C1 segment of cervical spinal cord (tissue), 14 donors: ENCODE measurements at regions not wholly inside any gene's neighbourhood (a gene's known extent, or its start where the extent isn't known, plus 50 kb on each side); places are given as distances from the start of the nearest gene placed in this dataset.
"Not testable (repeated sequence)": the region's sequence is repeated elsewhere in the genome, so short reads cannot be mapped to it uniquely, and the experiment has no call there.

Source experiments
- DNase-seq, 14 donors: peaks; one replicate each; lab custom pipeline; 2025; lab: John Stamatoyannopoulos, UW

DNA sequence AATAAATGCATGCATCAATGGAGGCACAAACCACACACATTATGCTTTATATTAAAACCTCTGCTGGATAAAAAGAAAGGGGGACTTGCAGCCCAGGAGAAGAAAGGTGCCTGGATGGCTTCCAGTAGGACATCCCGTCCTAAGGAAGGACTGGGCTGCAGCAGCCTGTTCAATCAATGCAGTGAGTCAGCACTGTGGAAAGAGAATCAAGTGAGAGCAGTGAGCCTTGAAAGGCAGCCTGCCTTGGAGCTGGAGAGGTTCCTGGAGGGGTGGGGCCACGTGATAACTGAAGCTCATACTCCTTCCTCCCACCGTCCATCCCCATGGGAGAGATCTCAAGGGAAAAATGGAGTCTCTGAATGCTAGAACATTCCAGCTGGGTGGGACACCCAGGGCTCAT, 501.2 kb downstream of the ADRA2A start:
- DNase-seq, result no peak

GRCh38 chr10:111579473-111579872, 502.6 kb downstream of the ADRA2A start:
- DNase-seq, result no peak

DNA sequence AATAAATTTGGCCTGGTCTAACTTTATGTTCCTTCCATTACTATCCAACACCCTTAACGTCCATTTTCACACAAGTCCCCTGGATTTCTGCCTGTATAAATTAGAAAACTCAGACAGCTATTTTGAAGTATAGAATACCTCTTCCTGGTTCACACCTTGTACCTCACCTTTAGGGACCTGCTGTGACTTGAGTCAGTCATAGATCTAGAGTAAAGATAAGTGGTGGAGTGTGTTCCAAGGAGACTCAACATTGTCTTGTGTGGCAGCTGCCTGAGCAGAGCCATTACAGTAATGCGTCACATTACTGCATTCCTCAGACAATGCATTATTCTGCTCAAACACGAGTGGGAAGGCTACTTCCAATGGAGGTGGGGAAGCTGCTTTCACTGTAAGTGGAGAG, 513.9 kb downstream of the ADRA2A start:
- no peak for DNase-seq

DNA sequence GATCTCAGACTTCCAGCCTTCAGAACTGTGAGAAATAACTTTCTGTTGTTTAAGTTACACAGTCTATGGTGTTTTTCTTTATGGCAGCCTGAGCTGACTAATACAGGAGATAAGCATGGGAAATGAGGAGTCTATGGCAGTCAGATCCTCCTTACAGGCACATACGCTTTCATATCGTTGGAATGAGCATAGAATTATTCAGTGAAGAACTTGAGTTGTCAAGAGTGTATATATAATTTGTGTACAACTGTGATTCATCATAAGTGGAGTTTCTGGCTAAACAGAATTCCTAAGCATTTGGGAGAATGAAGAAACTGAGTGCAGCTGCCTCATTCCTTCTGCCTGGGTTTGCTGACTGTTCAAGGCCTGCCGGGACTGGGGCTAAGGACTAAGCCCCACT, 516.7 kb downstream of the ADRA2A start:
- no peak for DNase-seq

- DNase-seq, result no peak
These were observed 518.3 kb downstream of the ADRA2A start for GRCh38 chr10:111595173-111595572.

DNA sequence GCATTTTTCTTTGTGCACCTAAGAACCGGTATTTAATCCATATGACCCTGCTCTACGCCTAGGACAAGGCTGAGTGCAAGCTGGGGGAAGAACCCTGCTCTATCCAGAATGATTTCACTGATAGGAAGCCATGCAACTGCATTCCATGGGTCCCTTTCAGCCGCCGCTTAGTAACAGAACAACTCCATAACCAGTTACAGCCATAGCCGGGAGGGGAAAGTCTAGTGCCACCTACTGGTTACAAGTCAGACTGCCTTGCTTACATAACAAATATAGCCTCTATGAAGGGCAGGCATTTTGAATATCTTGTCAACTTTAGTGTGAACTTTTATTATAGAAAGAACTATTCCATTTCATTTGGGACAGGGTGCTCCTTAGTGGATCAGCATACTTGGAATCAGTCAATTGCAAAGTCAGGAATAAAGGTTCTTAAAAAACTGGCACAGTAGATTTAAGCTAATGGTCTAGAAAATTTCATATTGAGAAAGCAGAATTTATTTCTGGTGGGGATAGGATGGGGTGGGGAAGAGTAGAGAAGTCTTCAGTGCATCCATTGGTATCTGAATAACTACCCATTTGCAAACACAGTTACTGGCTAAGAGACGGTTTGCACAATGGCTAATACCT, 521.7 kb downstream of the ADRA2A start:
- DNase-seq, result peak in 7 of 14 donors; percentile 1 to 29 (median 14)

DNA sequence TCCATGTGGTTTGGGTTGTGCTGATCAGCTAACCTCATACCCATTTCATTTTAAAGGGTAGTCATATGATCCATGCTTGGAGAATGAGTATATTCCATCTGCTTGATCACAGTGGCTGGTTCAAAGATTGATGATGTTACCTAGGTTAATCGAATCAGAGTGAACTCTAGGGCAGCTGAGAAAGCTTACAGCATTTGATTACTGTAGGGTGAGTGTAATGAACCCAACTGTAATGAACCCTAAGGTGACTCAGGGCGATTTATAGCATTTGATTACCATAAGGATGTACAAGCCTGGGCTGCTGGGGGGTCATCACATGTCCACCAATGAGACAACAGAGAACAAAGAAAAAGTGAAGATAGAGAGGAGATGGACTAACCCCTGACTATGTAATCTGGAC, 523.1 kb downstream of the ADRA2A start:
- DNase-seq, result no peak

- peak in 10 of 14 donors; percentile 9 to 56 (median 26) for DNase-seq
These were observed 523.9 kb downstream of the ADRA2A start for GRCh38 chr10:111600772-111601171.

GRCh38 chr10:111612273-111612672, 535.4 kb downstream of the ADRA2A start:
- no peak for DNase-seq

- DNase-seq, result peak in 1 of 14 donors; percentile 45
These were observed 549.4 kb downstream of the GPAM start for GRCh38 chr10:111634191-111634590.

DNA sequence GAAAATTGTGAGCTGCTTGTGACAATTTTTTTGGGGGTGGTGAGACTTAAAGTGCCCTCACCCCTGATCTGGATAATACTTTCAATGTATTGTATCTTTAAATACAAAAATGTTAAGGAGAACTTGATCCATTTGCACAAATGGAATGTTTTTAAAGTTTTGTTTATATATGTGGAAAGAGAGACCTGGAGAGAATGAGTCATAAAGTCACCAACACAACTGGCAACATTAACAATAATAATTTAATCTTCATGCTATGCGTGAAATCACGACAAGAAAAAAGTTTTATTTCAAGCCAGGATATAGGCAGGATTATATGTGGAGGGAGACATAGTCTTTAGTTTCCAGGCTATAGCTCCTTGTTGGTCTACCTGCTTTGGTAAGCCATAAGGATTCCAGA, 537.5 kb downstream of the GPAM start:
- DNase-seq, result no peak

DNA sequence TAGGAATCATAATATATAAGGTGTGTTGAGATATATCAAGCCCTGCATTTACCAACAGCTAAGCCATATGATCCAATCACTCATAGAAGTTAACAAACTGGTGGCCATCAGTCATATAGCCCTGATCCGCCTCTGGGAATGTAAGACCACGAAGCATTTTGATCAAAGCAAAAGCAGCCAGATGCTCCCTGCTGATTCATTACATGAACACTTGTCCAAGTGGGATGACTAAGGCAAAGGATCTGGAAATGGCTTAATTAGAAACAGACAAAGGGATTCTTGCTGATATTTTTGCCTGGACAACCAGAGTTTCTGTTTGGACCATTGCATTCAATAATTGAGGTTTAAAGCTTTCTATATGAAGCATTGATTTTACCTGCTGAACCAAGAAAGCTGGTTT, 535.5 kb downstream of the GPAM start:
- DNase-seq, result no peak

DNA sequence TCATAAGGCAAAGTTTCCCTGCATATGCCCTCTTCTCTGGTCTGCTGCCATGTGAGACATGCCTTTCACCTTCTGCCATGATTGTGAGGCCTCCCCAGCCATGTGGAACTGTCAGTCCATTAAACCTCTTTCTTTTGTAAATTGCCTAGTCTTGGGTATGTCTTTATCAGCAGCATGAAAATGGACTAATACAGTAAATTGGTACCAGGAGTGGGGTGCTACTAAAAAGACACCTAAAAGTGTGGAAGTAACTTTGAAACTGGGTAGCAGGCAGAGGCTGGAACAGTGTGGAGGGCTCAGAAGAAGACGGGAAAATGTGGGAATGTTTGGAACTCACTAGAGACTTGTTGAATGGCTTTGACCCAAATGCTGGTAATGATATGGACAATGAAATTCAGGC, 534.5 kb downstream of the GPAM start:
- not testable (repeated sequence) for DNase-seq

GRCh38 chr10:111650088-111650487, 533.5 kb downstream of the GPAM start:
- DNase-seq, result no peak

- DNase-seq, result no peak
These were observed 527.5 kb downstream of the GPAM start for GRCh38 chr10:111656066-111656465.

DNA sequence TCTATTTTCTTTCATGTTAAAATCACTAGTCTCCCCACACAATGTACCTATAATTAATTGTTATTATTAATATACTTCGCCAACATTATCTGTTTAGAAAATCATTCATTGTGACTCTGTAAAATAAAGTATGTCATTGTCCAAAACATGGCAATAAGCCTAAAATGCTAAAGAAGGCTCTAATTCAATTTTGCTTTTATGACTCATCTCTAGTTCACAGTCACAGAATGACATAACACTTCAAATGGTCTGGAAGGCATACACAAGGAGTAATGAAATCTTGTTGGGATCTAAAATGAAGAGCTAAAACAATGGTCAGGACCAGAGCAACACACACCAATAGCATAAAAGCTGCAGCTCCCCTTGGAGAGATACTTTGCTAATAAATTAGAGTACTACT, 505.8 kb downstream of the GPAM start:
- no peak for DNase-seq

DNA sequence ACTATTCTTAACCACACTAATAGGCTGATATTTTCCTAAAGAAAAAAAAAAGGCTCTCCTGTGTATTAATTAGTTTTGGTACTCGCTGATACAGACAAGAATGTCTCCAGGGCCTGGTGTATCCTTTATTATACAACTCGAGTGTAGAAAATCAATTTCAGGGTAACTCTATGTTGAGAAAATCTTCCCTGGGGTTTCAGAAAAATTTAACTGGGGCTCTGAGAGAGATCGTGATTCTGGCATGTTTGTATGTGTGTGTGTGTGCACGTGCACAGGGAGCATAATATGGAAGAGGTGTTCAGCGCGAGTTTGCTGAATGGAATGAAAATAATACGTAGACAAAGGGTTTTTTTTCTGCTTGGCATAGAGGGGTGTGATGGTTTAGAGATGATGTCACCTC, 496.8 kb downstream of the GPAM start:
- no peak for DNase-seq

DNA sequence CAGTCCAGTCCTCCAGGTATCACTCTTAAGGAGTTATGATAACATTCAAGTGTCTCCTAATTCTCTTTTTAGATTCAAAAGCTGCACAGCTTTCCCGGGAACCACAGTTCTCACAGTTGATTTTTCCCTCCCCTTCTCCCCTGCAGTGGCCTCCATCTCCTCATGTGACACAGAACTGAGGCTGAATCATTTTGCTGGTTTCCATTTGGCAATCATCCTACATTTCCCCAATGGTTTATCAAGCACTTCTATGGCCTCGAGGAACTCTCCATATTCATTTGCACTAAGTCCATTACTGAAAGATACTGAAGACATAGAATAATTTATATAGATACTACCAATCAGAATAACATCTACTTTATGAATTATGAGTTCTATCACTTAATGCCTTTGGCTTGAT, 484.9 kb downstream of the GPAM start:
- DNase-seq, result no peak

- no peak for DNase-seq
These were observed 479.6 kb downstream of the GPAM start for GRCh38 chr10:111703986-111704385.

GRCh38 chr10:111705021-111705420, 478.5 kb downstream of the GPAM start:
- DNase-seq, result no peak

DNA sequence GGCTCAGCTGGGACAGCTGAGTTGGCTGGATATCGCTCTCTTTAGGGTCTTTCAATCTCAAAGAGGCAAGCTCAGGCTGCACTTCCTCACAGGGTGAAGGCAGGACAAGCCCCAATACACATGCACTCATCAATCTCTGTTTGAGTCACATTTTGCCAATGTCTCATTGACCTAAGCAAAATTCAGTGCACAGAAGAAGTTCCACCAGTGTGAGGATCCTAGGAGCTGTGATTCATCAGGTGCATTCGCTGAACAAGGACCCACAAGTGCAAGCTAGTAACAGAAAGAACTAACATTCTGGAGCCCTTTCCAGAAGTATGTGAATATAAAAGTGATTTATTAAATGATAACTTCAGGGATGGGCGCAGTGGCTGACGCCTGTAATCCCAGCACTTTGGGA, 477.2 kb downstream of the GPAM start:
- no peak for DNase-seq

DNA sequence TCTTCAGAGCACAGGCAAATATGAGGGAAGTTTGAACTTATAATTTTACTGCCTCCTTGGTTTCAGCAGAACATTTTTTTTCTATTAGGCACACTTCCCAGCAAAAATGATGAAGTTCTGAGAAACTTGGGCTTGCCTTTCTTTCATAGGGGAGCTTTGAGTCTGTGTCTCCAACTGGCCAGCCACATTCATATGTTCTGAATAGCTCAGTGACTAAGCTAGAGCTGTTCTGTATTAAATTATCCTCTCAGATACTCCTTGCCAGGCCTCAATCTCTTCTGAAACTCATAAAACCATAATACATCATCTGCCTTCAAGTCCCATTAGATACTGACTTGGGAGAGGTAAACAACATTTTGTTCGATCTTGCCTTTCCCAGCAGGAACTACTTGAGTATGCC, 476.5 kb downstream of the GPAM start:
- DNase-seq, result no peak

GRCh38 chr10:111709603-111710002, 474.0 kb downstream of the GPAM start:
- DNase-seq, result no peak

DNA sequence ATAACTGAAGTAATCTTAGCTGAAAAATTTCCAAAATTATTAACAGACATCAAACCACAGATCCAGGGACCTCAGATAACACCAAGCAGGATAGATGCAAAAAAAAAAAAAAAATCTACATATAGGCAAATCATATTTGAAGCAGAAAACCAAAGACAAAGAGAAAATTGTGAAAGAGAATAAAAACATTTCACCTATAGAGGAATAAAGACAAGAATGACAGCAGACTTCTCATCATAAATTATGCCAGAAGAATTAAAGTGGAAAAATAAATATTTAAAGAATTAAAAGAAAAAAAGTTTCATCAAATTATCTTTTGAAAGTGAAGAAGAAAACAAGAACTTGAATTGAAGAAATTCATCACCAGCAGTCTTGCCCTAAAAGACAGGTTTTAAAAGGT, 467.5 kb downstream of the GPAM start:
- no peak for DNase-seq
